Iris pigment epithelial cell (primary cell): ENCODE measurements at regions not wholly inside any gene's neighbourhood (a gene's known extent, or its start where the extent isn't known, plus 50 kb on each side); places are given as distances from the start of the nearest gene placed in this dataset.
"Not testable (repeated sequence)": the region's sequence is repeated elsewhere in the genome, so short reads cannot be mapped to it uniquely, and the experiment has no call there.

Source experiments
- DNase-seq: peaks from one replicate; pipeline ENCODE4 v3.0.0-alpha.2; 2011; ENCODE audit warnings: low read depth

DNA sequence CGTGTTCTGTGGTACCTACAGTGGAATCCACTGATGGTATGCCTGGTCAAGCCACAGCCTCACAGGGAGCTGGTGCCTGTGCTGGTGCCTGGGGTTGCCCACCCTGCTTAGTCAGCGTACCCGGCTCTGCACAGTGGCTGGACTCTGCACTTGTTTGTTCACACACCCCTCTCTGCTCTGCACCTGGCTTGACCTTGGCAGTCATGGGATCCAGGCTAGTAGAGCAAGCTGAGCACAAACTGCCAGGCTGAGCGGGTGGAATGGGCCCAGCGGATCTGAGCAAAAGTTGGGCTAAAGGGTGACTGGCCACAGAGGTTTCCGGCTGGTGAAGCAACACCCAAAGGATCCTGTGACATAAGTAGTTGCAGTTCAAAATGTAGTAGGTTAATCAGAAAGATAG lies 163.5 kb downstream of the CDH19 start:
- DNase-seq = no peak

DNA sequence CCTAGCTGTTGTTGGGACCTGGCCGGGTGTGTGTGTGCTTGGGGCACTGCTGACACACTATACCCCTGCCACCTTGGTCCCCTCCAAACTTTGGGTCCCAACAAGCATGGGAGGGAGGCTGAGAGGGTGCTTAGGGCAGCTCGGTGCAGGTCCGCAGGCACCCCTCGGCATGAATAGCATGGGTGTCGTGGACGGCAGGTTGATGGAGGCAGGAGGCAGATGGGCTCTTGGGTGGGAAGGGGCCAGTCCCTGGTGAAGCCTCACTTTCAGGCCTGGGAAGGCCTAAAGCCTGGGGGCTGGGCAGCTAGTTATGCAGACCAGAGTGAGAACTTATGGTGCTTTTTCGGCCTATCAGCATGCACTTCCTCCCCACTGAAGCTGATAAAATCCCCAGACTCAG lies 164.2 kb downstream of the CDH19 start:
- DNase-seq = no peak

DNA sequence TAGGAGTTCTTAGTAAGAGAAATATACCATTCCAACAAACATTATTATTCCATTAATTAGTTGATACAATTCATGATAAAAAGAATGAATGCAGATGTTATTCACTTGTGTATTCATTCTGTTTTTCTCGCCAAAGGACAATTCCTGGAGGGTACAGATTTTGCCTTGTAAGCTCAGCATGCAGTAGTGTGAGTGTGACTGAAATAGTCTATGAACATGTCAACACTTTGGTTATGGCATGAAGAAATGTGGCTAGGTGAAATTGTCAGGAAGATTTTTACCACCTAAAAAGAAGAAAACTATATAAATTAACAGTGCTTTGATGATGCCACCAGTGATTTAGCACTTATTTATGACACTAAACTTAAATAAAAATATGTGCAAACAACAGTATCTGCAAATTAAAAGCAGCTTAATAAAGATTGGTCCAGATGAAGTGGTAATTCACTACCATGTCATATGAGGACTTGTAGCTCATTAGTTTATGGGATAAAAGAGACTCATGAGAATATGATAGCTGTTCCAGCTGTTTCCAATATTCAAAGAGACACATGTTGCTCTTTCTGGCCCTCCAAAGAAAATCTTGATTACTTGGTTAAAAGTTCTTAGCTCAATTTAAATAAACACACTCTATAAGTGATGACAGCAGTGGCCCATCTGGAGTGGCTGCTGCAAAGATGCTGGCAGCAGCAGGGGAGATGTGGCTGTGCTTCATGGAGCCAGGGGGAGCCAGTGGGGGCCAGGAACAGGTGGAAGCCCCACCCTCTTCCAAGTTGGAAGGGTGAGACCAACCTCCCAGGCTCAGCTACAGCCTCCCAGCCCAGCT lies 165.0 kb downstream of the CDH19 start:
- DNase-seq = no peak

DNA sequence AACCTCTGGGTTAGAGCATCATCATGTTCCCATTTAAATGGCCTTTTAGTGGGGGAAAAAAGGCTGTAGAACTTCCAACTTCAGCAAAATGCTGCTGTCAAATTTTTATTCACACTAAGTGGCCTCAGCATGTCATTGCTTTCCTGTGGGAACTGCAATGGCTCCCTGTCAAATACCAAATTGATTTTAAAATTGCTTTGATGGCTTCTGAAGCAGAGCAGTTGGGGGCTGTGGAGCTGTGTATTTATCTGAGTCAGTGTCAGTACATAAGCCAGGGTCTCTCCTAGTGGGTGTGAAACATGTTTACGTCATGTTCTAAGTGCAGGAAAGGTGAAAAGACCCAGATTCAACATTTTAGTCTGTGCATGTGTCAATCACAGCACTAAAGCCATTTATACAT lies 171.3 kb downstream of the CDH19 start:
- DNase-seq = no peak

DNA sequence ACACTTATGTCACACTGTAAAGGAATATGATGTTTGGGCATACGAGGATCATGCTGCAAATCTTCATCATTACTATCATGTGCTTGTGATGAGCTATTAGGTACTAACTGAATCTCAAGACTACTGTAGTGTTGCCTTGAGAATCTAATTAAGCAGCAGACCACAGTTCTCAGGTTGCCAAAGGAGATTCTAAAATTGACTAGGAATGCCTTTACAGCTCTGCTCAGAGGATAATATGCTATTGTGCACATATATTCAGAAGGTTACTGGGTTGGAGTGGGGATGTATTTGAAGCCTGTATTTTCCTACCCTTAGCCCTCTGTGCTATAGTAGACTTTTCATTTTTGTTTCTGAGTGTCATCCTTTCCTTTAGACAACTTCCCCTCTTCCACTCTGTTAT lies 175.1 kb downstream of the CDH19 start:
- DNase-seq = no peak

DNA sequence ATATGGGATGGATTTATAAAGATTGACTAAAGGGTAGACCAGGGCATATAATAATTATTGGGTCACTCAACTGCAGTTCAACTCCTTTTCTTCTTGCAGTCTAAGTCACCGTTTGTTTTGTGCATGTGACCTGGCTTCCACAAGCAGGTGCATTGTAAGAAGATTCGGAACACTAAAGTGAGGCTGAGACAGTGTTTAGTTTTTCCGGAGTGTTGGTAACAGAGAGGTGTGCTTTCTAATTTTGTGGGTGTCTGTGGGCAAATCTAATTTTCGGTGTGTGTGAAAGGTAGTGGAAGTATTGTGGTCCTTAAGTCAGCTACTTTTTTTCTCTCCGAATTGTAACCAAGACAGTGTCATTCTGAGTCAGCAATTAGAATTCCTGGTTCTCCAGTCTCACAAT lies 184.5 kb downstream of the CDH19 start:
- DNase-seq = no peak

DNA sequence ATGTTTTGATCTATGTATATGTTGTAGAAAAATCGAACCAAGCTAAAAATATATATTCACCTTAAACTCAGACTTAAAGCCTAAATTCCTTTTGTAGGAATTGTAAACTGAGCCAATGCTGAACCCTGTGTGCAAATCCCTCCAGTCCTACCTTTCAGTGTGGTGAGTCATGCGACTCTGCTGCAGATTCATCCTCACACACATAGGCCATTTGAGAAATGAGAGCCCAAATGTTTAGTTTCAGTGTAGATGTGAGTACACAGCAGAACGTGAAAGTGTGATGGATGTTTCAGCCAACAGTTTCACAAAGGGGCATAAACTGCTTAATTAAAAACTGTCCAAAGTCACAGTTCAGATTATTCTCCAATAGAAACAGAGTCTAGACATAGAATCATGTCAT lies 193.2 kb downstream of the CDH19 start:
- no peak for DNase-seq

DNA sequence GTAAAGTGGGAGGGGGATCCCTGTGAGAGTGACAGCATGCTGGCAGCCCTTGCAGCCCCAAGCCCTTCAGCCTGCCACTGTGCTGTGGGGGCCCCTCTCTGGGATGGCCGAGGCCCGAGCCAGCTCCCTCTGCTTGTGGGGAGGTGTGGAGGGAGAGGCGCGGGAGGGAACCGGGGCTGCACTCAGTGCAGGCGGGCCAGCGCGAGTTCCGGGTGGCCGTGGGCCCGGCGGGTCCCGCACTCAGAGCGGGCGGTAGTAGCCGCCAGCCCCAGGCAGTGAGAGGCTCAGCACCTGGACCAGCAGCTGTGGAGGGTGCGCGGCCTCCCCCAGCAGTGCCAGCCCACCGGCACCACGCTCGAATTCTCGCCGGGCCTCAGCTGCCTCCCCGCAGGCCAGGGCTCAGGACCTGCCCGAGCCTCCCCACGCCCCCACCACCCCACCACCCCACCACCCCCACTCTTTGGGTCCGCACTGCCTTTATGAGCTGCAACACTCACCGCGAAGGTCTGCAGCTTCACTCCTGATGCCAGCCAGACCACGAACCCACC lies 208.1 kb downstream of the CDH19 start:
- no peak for DNase-seq

DNA sequence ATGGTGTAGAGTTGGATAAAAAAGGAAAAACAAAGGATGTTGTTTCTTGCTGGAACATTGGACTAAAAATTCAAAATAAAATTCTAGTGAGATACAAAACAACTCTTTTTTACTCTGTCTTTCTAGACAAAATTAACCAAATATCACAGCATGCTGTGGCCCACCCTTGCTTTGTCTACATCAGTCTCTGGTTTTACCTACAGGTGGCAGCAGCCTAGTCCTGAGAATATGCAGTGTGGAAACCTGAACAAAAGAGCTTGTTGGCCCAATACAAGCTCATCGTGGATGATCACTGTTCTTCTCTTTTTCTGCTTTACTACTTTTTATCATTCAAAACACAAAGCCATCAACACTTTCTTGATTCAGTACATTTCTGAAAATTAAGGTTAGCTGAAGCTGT lies 210.4 kb downstream of the CDH19 start:
- DNase-seq = no peak

DNA sequence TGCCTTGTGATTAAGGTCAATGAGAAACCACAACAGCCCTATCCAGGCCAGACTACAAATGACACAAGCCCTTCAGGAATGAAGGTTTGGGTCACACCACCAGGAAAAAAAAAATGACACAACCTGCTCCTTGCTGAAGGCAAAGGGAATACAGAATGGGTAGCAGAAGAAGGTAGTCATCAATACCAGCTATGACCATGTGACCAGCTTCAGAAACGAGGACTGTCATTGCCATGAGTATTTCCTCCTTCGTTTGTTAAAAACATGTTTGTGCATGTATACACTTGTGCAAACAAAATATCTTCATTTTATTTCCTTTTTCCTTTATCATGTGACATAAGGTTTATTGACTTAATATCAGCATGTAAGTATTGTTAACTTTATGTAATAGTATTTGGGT lies 226.6 kb downstream of the CDH19 start:
- DNase-seq = no peak

DNA sequence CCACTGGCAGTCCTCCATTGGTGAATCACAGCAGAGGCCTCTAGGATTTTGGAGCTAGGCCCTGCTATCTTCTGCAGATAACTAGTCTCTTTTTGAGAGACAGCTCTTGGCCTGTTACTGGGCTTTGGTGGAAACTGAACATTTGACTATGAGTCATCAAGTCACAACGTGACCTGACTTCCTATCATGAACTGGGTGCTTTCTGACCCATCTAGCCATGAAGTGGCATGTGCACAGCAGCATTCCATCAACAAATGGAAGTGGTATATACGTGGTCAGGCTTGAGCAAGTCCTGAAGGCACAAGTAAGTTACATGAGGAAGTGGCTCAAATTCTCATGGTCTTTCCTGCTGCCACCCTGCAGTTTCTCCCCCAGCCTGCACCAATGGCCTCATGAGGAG lies 228.5 kb downstream of the CDH19 start:
- not testable (repeated sequence) for DNase-seq

DNA sequence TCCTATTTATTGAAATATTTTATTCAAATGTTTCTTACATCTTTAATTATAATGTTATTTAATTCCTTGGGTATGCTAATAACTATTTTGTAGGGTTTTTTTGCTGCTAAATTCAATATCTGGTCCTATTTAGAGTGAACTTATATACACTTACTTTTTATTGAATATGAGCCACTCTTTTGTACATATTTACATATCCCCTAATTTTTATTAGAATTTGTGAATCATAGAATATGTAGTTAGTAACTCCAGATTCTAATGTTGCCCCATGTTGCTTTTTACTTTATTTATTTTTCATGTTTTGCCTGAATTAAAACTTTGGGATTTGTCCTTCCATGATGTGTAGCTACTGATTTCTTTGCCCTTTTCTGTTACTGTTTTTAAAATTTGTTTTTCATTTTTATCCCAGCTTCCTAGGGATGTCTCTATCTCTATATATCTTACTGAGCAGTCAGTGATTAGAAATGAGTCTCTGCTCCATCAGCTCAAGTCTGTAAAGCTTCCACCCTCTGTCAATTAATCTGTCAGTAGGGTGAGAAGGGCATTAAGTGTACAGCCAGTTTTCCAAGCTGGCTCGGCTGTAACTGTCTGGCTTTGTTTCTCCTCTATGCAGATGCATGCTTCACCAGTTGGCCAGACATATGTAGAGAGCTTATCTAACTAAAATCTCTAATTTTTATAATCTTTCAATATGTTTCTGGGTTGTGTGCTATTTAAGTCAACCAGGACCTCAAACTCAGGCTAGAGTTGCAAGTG lies 256.9 kb downstream of the CDH19 start:
- no peak for DNase-seq

DNA sequence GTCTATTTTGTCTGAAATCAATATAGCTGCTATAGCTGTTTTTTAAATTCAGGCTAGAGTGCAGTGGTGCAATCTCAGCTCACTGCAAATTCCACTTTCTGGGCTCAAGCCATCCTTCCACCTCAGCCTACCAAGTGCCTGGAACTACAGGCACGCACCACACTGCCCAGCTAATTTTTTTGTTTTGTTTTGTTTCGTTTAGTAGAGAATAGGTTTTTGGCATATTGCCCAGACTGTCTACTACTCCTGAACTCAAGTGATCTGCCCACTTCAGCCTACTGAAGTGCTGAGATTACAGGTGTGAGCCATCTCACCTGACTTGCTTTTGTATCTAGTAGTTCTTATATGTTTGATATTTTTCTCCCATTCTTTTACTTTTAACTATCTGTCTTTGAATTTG lies 259.7 kb downstream of the CDH19 start:
- no peak for DNase-seq

DNA sequence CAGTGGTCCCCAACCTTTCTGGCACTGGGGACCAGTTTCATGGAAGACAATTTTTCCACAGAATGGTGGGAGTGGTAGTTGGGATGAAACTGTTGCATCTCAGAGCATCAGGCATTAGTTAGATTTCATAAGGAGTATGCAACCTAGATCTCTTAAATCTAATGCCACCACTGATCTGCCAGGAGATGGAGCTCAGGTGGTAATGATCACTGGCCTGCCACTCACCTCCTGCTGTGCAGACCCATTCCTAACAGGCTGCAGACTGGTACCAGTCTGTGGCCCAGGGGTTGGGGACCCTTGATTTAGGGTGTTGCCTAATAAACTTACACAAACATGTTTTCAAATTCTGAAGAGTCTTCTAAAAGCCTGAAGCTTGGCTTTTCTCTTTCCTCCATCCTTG lies 261.3 kb downstream of the CDH19 start:
- DNase-seq = no peak

DNA sequence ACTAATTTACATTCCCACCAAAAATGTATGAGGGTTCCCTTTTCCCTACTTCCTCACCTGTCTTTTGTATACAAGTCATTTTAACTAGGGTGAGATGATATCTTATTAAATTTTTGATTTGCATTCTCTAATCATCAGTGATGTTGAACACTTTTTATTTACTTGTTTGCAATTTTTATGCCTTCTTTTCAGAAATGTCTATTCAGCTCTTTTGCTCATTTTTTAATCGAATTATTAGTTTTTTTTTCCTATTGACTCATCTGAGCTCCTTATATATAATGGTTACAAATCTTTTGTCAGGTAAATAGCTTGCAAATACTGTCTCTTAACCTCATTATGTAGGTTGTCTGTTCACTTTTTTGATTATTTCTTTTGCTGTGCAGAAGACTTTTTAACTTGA lies 269.4 kb downstream of the CDH19 start:
- no peak for DNase-seq

DNA sequence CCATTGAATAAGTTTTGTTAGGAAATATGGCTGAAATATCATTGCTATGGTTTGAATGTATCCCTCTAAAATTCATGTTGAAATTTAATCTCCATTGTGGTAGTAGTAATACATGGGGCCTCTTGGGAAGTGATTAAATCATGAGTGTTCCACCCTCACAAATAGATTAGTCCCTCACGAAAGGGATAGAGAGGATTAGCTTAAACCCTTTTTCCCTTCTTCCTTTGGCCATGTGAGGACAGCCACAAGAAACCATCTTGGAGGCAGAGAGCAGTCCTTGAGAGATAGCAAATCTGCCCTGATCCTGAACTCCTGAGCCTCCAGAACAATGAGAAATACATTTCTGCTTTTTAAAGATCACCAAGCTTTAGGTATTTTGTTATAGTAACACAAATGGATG lies 274.2 kb downstream of the CDH19 start:
- no peak for DNase-seq

DNA sequence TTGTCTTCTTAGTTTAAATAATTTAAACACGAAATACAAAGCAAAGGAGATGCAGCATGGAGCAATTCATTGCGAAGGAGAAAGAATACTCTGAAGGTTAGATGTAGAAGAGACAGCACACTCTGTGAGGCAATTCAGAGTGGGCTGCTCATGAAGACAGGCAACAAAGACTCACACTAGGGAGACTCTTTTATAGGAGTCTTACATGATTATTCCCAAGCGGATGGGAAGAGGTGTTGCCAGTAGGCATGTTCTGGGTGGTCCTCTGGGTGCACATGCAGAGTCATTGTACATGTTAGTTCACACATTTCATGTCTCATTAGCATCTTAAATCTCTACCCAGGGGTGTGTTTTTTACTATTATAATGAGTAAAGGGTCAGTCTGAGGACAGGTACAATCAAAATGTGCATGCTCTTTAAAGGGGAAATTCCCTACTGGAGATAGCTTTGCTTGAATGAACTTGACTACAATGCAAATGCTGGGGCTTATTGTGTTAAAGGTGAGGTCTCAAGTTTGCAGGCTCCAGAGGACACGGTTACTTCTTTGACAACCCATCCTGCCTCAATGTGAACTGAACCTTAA lies 275.5 kb downstream of the CDH19 start:
- no peak for DNase-seq

DNA sequence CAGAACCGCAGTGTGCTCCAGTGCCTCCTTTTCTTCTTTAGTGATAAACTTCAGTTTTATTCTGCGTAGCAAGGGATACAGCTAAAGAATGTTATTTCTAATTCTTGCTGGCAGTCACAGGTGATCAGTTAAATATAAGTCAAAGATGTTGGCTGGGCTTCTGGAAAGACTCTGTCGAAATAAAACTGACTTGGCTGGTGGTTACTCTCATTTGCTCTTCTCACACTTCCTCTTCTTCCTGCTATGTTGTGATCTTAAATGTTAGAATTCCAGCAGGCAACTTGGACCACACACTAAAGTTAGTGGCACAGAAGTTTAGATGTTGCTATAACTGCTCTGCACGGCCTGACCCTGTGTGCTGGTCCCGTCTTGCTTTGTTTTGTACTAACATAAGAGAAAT lies 278.6 kb downstream of the CDH19 start:
- DNase-seq = no peak

DNA sequence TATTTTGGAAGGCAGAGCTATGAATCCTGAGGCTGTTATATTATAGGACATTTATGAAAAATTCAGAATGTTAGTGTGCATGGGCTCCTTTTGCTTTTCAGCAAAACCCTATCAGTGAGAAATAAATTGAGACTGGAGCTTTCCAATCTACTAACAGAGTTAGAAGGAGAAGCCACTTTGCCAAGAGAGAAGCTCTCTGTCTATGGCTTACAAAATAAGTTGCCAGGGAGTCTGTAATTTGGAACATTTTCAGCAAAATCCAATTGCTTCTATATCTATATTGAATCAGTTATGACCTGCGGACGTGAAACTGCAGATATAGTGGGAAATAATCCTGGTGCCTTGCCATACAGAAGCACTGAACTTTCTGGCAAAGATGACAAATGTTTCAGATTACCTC lies 279.3 kb downstream of the CDH19 start:
- DNase-seq = no peak

DNA sequence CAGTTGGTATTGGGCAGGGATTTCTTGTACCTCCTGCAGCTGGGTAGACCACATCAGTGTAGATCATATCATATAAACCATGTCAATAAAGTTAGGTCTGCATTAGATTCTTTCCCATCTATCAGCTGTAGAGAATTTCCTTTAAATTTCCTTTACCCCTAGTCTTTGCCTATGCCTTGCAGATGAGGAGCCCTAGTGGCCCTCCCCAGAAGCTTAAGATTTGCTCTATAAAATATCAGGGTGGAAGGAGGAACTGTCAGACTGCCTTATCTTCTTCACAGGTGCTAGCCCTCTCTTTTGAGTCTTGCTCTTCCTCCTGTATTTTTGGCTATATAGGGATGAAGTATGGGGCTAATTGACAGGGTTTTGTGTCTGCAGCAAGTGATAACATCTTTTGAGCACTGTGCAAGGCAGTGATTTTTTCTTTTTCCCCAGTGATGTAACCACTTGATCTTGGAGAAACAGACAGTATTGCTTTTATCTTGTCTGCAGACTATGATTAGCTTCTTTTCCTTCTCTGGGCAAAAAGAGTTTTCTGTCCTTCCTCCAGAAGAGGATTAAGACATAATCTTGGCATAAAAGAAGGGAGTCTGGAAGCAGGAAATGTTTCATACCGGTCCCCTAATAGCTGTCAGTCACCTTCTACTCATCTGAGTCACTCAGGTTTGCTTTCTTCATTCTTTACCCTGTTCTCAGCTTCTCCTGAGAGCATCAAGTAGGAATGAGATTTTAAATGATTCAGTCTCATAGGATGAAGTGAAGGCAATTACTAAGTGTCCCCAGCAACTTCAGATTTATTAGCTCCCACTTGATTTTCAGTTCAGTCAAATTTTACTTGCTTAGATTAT lies 286.4 kb downstream of the CDH19 start:
- DNase-seq = no peak

DNA sequence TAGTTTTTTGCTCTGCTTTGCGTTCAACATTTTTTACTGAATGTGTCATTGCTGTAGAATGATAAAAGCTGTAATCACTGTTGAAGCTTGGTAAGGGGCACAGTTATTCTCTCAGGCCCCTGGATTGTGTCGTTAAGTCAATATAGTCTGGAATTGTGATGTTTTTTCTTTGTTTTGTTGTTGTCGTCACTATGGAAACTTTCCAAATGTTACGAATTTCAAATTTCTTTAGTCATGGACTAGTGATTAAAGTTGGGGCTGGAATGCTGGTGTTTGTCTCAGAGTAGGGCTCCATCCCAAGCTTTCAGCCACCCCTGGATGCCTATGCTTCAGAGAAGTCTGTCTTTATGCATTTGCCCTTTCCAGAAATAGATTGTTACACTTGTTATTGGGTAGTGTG lies 287.2 kb downstream of the CDH19 start:
- no peak for DNase-seq

DNA sequence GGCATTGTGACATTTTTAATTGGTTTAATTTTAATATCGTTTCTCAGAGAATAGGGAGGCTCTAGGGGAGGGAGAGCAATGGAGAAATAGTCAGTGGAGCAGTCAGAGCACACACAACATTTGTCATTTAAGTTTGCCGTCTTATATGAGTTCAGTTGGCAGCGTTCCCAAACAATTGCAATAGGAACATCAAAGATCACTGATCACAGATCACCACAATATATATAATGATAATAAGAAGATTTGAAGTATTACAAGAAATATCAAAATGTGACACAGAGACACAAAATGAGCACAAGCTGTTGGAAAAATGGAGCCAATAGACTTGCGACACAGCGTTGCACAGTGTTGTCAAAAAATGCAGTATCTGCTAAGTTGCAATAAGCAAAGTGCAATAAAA lies 303.7 kb downstream of the CDH19 start:
- no peak for DNase-seq
